ENCODE measurements at regions not wholly inside any gene's neighbourhood (a gene's known extent, or its start where the extent isn't known, plus 50 kb on each side); places are given as distances from the start of the nearest gene placed in this dataset.

DNA sequence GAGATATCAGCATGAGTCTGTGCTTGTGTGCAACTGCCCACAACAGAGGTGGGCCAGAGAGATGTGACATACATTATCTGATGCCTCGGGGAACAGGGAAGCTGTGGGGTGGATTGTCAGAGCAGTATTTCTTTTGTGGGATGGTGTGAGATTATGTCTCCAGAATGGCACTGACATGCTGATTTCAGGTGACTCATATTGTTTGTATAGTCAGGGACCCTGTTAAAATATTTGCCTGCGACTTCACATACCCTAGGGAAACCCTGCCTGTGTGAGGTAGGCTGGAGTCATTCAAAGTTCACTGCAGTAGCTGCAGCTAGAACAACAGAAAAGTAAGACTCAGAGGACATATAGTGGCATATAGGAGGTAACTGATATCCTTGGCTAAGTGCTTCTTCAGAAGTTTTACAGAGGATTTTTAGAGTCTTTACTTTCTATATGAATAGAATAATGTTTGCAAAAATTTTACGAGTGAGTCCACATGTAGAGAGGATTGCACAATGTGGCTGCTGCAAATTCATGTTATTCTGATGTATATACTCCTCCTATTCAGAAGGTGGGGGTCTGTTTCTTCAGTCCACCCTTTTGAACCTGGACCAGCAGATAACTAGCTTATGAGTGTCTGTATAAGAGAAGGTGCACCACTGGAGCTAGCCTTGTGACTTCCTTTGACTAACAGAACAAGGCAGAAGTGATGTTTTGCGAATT lies 89.3 kb downstream of the MACIR start:
- TF ChIP-seq, protein P1, sequence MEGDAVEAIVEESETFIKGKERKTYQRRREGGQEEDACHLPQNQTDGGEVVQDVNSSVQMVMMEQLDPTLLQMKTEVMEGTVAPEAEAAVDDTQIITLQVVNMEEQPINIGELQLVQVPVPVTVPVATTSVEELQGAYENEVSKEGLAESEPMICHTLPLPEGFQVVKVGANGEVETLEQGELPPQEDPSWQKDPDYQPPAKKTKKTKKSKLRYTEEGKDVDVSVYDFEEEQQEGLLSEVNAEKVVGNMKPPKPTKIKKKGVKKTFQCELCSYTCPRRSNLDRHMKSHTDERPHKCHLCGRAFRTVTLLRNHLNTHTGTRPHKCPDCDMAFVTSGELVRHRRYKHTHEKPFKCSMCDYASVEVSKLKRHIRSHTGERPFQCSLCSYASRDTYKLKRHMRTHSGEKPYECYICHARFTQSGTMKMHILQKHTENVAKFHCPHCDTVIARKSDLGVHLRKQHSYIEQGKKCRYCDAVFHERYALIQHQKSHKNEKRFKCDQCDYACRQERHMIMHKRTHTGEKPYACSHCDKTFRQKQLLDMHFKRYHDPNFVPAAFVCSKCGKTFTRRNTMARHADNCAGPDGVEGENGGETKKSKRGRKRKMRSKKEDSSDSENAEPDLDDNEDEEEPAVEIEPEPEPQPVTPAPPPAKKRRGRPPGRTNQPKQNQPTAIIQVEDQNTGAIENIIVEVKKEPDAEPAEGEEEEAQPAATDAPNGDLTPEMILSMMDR (IDR thresholded peaks at IDR 0.05; ENCODE audit: unreplicated experiment) = no peak
- Mint-ChIP-seq H3K27ac (ENCODE audit: low read depth, unreplicated experiment) (no peak overlapping the region), H3K4me3 (ENCODE audit: unreplicated experiment) (no peak overlapping the region), H3K4me1 (ENCODE audit: insufficient read depth, unreplicated experiment) (no peaks in the 10 kb centered on the region), H3K27me3 (ENCODE audit: insufficient read depth, unreplicated experiment) (peaks cover 29% of the 10 kb centered on the region), H3K9me3 (ENCODE audit: unreplicated experiment) (no peaks in the 10 kb centered on the region), H3K36me3 (ENCODE audit: insufficient read depth, unreplicated experiment) (no peaks in the 10 kb centered on the region)
- intact Hi-C loops (cut with micrococcal nuclease) = no loop called here
- no TSS peak for BruUV-seq (replicated peaks)
- ChIA-PET CTCF (no interaction called here), POLR2A (no interaction called here)
- peak; percentile 7 for DNase-seq (ENCODE audit: unreplicated experiment)

DNA sequence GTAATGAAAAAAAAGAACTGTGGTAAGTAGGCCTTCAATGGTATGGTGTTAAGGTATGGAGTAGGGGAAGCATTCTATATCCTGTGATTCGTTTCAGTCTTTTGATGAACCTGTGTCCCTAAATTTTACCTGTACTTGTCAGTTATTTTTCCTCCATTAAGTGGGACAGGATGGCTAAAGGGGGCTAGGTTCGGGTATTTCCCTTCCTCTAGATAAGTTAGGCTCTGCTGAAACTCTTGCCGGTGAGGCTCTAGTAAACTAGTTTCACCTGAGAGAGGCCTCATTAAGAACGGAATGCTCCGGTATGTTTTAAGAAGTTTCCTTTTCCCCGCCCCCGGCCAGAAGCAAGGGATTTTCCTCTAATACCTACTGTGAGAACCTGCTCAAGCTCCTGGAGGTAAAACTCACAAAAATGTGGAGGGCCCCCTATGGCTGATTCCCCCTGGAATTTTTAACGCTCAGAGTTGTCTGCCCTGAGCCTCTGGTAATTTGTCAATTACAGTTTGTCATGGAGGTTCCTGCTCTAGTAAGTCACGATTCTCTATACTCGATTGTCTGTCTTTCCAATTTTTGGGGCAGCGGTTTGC lies 87.7 kb downstream of the MACIR start:
- no peak for DNase-seq (ENCODE audit: unreplicated experiment)
- H3K27ac Mint-ChIP-seq (ENCODE audit: low read depth, unreplicated experiment) = no peak overlapping the region
- BruUV-seq (replicated peaks) = no TSS peak
- peaks cover 15% of the 10 kb centered on the region for H3K27me3 Mint-ChIP-seq (ENCODE audit: insufficient read depth, unreplicated experiment)
- H3K36me3 Mint-ChIP-seq (ENCODE audit: insufficient read depth, unreplicated experiment) = no peaks in the 10 kb centered on the region
- H3K9me3 Mint-ChIP-seq (ENCODE audit: unreplicated experiment) = no peaks in the 10 kb centered on the region
- ChIA-PET POLR2A (interaction anchor here (1.6 kb wide), 1 partner anchor 10 kb away, joined by 3 read pairs; no protein-coding TSS in a partner anchor), CTCF (interaction anchor here (0.7 kb wide), 1 partner anchor 1387 kb away, joined by 3 read pairs; no protein-coding TSS in a partner anchor)
- TF ChIP-seq, protein P1 (IDR thresholded peaks at IDR 0.05; ENCODE audit: unreplicated experiment) = no peak
- no peaks in the 10 kb centered on the region for H3K4me1 Mint-ChIP-seq (ENCODE audit: insufficient read depth, unreplicated experiment)
- no peak overlapping the region for H3K4me3 Mint-ChIP-seq (ENCODE audit: unreplicated experiment)
- intact Hi-C loops (cut with micrococcal nuclease) = no loop called here

DNA sequence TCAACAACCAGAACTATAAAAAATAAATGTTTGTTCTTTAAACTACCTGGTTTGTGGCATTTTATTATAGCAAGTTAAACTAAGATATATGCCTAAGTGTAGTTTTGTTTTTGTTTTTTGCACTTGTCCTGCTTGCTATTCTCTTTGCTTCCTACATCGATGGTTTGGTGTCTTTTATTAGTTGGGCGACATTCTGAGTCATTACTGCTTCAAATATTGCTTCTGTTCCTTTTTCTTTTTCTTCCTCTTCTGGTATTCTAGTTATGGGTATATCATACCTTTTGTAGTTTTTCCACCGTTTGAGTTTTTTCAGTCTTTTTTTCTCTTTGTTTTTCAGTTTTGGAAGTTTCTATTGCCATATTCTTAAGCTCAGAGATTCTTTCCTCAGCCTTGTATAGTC lies 86.9 kb downstream of the MACIR start:
- no peak overlapping the region for H3K4me3 Mint-ChIP-seq (ENCODE audit: unreplicated experiment)
- ChIA-PET POLR2A (interaction anchor here (1.6 kb wide), 1 partner anchor 10 kb away, joined by 3 read pairs; no protein-coding TSS in a partner anchor), CTCF (no interaction called here)
- intact Hi-C loops (cut with micrococcal nuclease) = no loop called here
- H3K9me3 Mint-ChIP-seq (ENCODE audit: unreplicated experiment) = no peaks in the 10 kb centered on the region
- BruUV-seq (replicated peaks) = no TSS peak
- DNase-seq (ENCODE audit: unreplicated experiment) = no peak
- H3K27me3 Mint-ChIP-seq (ENCODE audit: insufficient read depth, unreplicated experiment) = peaks cover 12% of the 10 kb centered on the region
- H3K4me1 Mint-ChIP-seq (ENCODE audit: insufficient read depth, unreplicated experiment) = no peaks in the 10 kb centered on the region
- TF ChIP-seq, protein P1 (IDR thresholded peaks at IDR 0.05; ENCODE audit: unreplicated experiment) = no peak
- no peak overlapping the region for H3K27ac Mint-ChIP-seq (ENCODE audit: low read depth, unreplicated experiment)
- no peaks in the 10 kb centered on the region for H3K36me3 Mint-ChIP-seq (ENCODE audit: insufficient read depth, unreplicated experiment)

DNA sequence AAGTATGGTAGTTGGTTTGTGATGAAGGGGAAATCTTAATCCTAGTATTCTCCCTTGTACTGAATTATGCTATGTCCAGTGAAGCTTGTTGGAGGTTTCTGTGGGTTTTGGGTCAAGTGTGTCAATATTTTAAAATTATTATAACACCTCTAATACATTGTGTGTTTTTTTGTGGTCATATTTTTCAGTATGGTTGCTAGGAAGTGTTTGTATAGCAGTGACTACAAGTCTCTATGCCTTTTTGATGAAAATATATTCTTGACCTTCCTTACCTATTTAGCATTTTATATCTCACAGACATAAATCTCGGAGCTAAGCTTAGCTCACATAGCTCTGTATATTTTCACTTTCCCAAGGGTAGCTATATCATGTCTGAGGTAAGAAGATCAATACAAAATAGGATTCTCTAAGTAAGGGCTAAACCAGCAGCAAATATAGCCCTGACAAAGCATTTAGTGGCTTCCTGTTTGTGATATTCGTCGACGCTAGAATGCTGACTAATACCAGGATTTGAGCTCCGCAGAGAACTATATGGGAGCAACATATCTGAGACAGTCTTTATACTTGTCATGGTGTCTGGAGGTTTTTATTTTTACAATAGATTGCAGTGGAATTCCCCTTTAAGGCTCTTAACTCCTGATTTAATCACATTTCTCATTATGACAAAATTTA lies 82.3 kb downstream of the MACIR start:
- Mint-ChIP-seq H3K9me3 (ENCODE audit: unreplicated experiment) (no peaks in the 10 kb centered on the region), H3K27me3 (ENCODE audit: insufficient read depth, unreplicated experiment) (no peaks in the 10 kb centered on the region), H3K27ac (ENCODE audit: low read depth, unreplicated experiment) (no peak overlapping the region), H3K36me3 (ENCODE audit: insufficient read depth, unreplicated experiment) (no peaks in the 10 kb centered on the region), H3K4me3 (ENCODE audit: unreplicated experiment) (no peak overlapping the region), H3K4me1 (ENCODE audit: insufficient read depth, unreplicated experiment) (no peaks in the 10 kb centered on the region)
- no TSS peak for BruUV-seq (replicated peaks)
- TF ChIP-seq, protein P1 (IDR thresholded peaks at IDR 0.05; ENCODE audit: unreplicated experiment) = no peak
- ChIA-PET POLR2A (no interaction called here), CTCF (no interaction called here)
- intact Hi-C loops (cut with micrococcal nuclease) = no loop called here
- DNase-seq (ENCODE audit: unreplicated experiment) = no peak
